ENCODE measurements at regions not wholly inside any gene's neighbourhood (a gene's known extent, or its start where the extent isn't known, plus 50 kb on each side); places are given as distances from the start of the nearest gene placed in this dataset.

DNA sequence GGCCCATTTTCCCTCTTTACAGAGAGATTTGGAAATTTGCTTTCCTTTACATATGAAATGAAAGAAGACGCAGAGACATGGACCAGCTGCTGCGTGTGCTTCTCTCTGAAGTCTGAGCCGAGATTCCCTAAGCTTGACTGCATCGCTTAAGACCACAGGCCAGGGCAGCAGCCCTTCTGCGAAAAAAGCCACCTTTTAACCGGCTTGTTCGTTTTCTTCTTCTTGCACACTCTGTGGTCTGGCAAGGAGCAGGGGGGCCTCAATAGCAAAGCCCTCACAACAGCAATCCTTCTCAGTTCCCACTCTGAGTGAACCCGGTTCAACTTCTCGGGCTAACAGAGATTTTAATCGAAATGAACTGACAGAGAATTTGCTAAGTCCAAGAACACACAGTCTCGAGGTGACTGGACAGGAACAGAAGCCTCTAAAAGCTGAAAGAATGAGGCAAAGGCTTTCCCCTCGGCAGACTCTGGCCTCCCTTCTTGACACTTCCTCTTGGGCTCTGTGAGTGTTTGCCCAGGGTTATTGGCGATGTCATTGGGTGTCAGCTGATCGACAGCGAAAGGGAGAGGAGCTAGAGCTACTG, 512.9 kb upstream of the KLF4 start:
- peak; percentile 15 for DNase-seq (ENCODE audit: low read depth)
- TF ChIP-seq, protein P1, sequence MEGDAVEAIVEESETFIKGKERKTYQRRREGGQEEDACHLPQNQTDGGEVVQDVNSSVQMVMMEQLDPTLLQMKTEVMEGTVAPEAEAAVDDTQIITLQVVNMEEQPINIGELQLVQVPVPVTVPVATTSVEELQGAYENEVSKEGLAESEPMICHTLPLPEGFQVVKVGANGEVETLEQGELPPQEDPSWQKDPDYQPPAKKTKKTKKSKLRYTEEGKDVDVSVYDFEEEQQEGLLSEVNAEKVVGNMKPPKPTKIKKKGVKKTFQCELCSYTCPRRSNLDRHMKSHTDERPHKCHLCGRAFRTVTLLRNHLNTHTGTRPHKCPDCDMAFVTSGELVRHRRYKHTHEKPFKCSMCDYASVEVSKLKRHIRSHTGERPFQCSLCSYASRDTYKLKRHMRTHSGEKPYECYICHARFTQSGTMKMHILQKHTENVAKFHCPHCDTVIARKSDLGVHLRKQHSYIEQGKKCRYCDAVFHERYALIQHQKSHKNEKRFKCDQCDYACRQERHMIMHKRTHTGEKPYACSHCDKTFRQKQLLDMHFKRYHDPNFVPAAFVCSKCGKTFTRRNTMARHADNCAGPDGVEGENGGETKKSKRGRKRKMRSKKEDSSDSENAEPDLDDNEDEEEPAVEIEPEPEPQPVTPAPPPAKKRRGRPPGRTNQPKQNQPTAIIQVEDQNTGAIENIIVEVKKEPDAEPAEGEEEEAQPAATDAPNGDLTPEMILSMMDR (IDR thresholded peaks at IDR 0.05; ENCODE audit: insufficient read depth, low read depth, low read length, missing control alignments) = no peak
- no peak overlapping the region for H3K4me3 ChIP-seq (ENCODE audit: low read depth, low read length)

DNA sequence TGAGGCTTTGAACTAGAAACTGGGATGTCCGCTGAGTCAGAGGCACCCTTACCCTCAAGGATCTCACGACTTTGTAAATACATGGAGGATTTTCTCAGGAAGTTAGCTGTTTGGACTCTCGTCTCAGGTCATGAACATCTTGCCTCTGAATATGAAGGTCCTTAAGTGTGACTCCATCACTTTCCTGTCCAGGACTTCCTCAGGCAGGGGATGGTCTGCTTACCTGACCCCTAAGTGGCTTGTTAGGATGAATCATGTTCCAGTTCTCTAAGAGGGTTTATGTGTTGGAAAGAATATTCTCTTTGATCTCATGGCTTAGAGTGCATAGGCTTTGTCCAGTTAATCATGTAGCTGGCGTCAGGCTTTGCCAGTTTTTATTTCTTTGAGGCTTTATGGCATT, 511.7 kb upstream of the KLF4 start:
- no peak for DNase-seq (ENCODE audit: low read depth)
- TF ChIP-seq, protein P1 (IDR thresholded peaks at IDR 0.05; ENCODE audit: insufficient read depth, low read depth, low read length, missing control alignments) = no peak
- H3K4me3 ChIP-seq (ENCODE audit: low read depth, low read length) = no peak overlapping the region

DNA sequence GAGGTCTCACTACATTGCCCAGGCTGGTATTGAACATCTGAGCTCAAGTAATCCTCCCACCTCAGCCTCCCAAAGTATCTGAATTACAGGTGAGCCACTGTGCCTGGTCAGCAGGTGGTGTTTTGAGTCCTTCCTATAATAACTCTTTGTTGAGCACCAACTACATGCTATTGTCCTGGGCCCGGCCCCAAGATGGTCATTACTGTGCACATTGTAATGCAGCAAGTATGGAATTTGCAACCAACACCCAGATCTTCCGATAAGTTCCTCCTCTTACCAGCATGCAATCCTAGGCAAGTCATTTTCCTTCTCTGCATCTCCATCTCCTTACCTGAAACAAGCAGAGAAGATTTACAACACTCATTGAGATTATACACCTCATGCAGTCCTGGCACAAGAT, 510.3 kb upstream of the KLF4 start:
- no peak for DNase-seq (ENCODE audit: low read depth)
- H3K4me3 ChIP-seq (ENCODE audit: low read depth, low read length) = no peak overlapping the region
- TF ChIP-seq, protein P1 (IDR thresholded peaks at IDR 0.05; ENCODE audit: insufficient read depth, low read depth, low read length, missing control alignments) = no peak

DNA sequence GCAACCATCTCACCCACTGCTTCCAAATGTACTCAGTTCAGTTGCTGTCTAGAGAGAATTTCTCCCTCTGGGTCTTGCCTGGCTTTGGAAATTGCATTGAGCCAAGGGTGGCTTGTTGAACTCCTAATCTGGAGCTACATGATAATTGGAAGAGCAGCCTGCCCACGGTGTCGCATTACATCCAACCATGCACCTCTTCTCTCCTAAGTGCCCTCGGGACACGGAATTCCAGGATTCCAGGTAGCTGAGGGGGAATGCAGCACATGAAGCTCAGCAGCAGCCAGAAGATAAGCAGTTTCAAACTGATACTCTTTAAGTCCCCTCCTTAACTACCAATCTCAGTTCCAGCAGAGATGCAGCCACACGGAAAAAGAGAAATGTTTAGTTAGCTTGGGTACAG, 509.4 kb upstream of the KLF4 start:
- no peak overlapping the region for H3K4me3 ChIP-seq (ENCODE audit: low read depth, low read length)
- TF ChIP-seq, protein P1 (IDR thresholded peaks at IDR 0.05; ENCODE audit: insufficient read depth, low read depth, low read length, missing control alignments) = no peak
- DNase-seq (ENCODE audit: low read depth) = no peak

DNA sequence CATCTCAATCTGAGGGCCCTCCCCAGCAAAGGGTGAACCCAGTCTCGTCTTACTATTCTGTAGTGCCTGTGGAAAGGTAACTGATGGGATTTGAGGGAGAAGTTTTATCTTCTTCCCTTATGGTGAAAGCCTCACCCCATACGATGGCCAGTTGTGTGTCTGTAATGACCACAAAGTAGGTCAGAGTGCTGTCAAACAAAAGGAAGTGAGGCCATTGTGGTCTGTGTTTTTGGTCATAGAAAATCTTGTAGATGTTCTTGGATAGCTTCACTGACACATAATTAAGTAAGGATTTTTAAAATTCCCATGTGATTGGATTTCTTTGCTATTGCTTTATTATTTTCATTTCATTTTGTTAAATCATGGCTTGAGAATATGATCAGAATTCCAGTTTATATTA, 505.1 kb upstream of the KLF4 start:
- TF ChIP-seq, protein P1 (IDR thresholded peaks at IDR 0.05; ENCODE audit: insufficient read depth, low read depth, low read length, missing control alignments) = no peak
- peak; percentile 11 for DNase-seq (ENCODE audit: low read depth)
- no peak overlapping the region for H3K4me3 ChIP-seq (ENCODE audit: low read depth, low read length)

DNA sequence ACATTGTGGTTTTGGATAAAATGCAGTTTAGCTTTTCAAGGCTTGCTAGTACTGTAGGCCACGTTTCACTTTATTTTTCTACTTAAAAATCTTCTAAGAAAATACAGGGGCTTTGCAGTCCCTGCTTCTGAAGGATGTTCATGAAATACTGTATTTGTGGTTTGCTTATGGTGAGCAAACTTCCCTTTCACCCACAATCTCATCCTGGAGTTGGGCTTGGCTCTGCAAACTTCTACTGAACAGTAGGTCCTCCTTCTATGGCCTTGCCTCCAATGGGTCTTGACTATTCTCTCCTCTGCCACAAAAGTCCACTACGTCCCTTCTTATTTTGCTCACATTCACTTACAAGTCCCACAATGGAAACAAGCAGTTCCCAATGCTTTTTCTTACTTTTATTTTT, 502.7 kb upstream of the KLF4 start:
- no peak for DNase-seq (ENCODE audit: low read depth)
- TF ChIP-seq, protein P1 (IDR thresholded peaks at IDR 0.05; ENCODE audit: insufficient read depth, low read depth, low read length, missing control alignments) = no peak
- H3K4me3 ChIP-seq (ENCODE audit: low read depth, low read length) = no peak overlapping the region

DNA sequence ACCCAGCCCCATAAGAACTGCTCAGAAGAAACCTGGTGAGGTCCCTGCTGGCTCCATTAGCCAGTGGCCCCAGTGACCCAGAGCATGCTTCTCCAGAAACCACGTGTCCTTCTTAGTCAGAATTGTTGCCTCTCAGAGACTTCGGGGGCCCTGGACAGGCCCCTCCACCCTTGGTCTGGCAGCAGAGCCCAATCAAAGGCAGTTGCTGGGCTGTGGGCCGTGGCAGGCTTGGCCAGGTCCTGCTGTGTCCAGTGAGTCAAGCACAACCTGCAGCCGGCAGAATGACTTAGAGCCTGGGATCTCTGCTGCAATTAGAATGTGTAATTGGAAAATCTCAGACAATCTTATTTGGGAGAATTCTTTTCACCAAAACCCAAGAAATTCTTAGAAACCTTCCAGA, 502.0 kb upstream of the KLF4 start:
- TF ChIP-seq, protein P1 (IDR thresholded peaks at IDR 0.05; ENCODE audit: insufficient read depth, low read depth, low read length, missing control alignments) = no peak
- DNase-seq (ENCODE audit: low read depth) = no peak
- H3K4me3 ChIP-seq (ENCODE audit: low read depth, low read length) = no peak overlapping the region
